ENCODE measurements at regions not wholly inside any gene's neighbourhood (a gene's known extent, or its start where the extent isn't known, plus 50 kb on each side); places are given as distances from the start of the nearest gene placed in this dataset.

- TF ChIP-seq CTCF (conservative IDR thresholded peaks at IDR 0.05; ENCODE audit: low read depth, low read length), result no peak
- no peak for TF ChIP-seq EZH2 (IDR thresholded peaks at IDR 0.05; ENCODE audit: low read length, unreplicated experiment)
Measured at GRCh38 chr10:55330486-55330885, 529.5 kb upstream of the PCDH15 start.
